ENCODE measurements at regions not wholly inside any gene's neighbourhood (a gene's known extent, or its start where the extent isn't known, plus 50 kb on each side); places are given as distances from the start of the nearest gene placed in this dataset.

DNA sequence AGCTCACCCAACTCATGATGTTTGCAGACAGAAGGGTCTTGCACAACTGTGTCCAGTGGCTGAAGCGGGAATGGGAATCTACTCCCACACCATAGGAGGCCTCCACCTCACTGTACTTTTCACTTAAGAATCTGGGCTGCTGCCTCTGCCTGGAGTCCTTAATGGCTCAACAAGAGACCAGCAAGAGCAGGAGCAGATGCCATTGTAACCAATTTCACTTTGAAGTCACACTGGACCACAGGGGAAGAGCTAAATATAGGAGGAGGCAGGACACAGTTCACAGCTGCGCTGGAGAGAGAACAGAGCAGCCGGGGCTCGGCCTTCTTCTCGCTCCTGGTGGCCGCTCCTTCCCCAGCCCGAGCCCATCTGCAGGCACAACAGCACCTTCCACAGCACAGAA is 120.4 kb downstream of the SIPA1L2 start:
- TF ChIP-seq, protein P1, sequence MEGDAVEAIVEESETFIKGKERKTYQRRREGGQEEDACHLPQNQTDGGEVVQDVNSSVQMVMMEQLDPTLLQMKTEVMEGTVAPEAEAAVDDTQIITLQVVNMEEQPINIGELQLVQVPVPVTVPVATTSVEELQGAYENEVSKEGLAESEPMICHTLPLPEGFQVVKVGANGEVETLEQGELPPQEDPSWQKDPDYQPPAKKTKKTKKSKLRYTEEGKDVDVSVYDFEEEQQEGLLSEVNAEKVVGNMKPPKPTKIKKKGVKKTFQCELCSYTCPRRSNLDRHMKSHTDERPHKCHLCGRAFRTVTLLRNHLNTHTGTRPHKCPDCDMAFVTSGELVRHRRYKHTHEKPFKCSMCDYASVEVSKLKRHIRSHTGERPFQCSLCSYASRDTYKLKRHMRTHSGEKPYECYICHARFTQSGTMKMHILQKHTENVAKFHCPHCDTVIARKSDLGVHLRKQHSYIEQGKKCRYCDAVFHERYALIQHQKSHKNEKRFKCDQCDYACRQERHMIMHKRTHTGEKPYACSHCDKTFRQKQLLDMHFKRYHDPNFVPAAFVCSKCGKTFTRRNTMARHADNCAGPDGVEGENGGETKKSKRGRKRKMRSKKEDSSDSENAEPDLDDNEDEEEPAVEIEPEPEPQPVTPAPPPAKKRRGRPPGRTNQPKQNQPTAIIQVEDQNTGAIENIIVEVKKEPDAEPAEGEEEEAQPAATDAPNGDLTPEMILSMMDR (IDR thresholded peaks at IDR 0.05): no peak
- TF ChIP-seq REST (IDR thresholded peaks at IDR 0.05; ENCODE audit: insufficient read depth in 1 of 2, low read depth in 2 of 2, low read length in 1 of 2) (no peak), SIN3A (IDR thresholded peaks at IDR 0.05; ENCODE audit: borderline replicate concordance, insufficient read depth, low read depth, low read length) (no peak), POLR2AphosphoS5 (IDR thresholded peaks at IDR 0.05; ENCODE audit: low read depth, low read length) (no peak), TCF7L2 (IDR thresholded peaks at IDR 0.05; ENCODE audit: low read depth, low read length) (no peak)
